ENCODE measurements at regions not wholly inside any gene's neighbourhood (a gene's known extent, or its start where the extent isn't known, plus 50 kb on each side); places are given as distances from the start of the nearest gene placed in this dataset.

GRCh38 chrX:124280294-124280902 is 52.1 kb upstream of the TEX13D start:
- H3K9me3 ChIP-seq (ENCODE audit: control insufficient read depth, insufficient read depth, low read length), result no peaks in the 10 kb centered on the region
- in situ Hi-C loops (cut with MboI; ENCODE audit: low sequenced_read_pairs), result no loop called here
- H3K4me1 ChIP-seq (ENCODE audit: control insufficient read depth, insufficient read depth, low read length), result no peaks in the 10 kb centered on the region
- intact Hi-C loops (cut with micrococcal nuclease), result no loop called here
- DNase-seq (no peak), ATAC-seq (ENCODE audit: low read depth) (no peak)
- POLR2A ChIA-PET (ENCODE audit: unreplicated experiment), result no interaction called here
- no peak overlapping the region for H3K18ac ChIP-seq (ENCODE audit: low read depth, low read length)
- no peak overlapping the region for H3K14ac ChIP-seq (replicated peaks; ENCODE audit: low read depth, low read length)
- H4K5ac ChIP-seq (ENCODE audit: low read depth, low read length), result no peak overlapping the region
- H3K27me3 ChIP-seq (ENCODE audit: control insufficient read depth, insufficient read depth, low read length), result no peaks in the 10 kb centered on the region
- no peak overlapping the region for H4K91ac ChIP-seq (ENCODE audit: insufficient read depth, low read depth, low read length)
- H2BK5ac ChIP-seq (ENCODE audit: low read depth, low read length, poor library complexity, severe bottlenecking), result no peak overlapping the region
- H2AFZ ChIP-seq (replicated peaks; ENCODE audit: low read length, poor library complexity), result no peak overlapping the region
- no peak overlapping the region for H2AK9ac ChIP-seq (replicated peaks; ENCODE audit: low read depth, low read length, poor library complexity)
- no peaks in the 10 kb centered on the region for H3K79me1 ChIP-seq (ENCODE audit: low read depth in 1 of 2, low read length in 2 of 2)
- H2BK120ac ChIP-seq (ENCODE audit: low read depth, low read length), result no peak overlapping the region
- no peak overlapping the region for H3K23ac ChIP-seq (ENCODE audit: low read depth, low read length)
- WGBS, 2 experiments (ENCODE audit: extremely low coverage in 2 of 2, insufficient read length in 1 of 2), result 44% methylated on average over 2 of the region's 8 CpGs; no CpG with 5 or more reads in 1 of the 2 experiments
- H3K4me2 ChIP-seq (ENCODE audit: low read depth, low read length), result no peak overlapping the region
- H2BK20ac ChIP-seq (ENCODE audit: low read depth, low read length), result no peak overlapping the region
- H3K27ac ChIP-seq (ENCODE audit: insufficient read depth, low read length), result no peak overlapping the region
- no peaks in the 10 kb centered on the region for H4K20me1 ChIP-seq (ENCODE audit: insufficient read depth, low read length)
- no peak overlapping the region for H3K56ac ChIP-seq (ENCODE audit: extremely low read depth, insufficient read depth, low read length)
- TF ChIP-seq POLR2A (IDR thresholded peaks at IDR 0.05; ENCODE audit: low read depth, low read length) (no peak), CTCF (conservative IDR thresholded peaks at IDR 0.05; ENCODE audit: low read depth, low read length) (no peak), SMC3 (IDR thresholded peaks at IDR 0.05; ENCODE audit: low read depth, low read length) (no peak), MAFK (IDR thresholded peaks at IDR 0.05; ENCODE audit: low read depth, low read length) (no peak), RFX5 (IDR thresholded peaks at IDR 0.05; ENCODE audit: low read depth, low read length) (no peak), MAZ (IDR thresholded peaks at IDR 0.05; ENCODE audit: borderline replicate concordance, low read depth, low read length) (no peak), CHD1 (IDR thresholded peaks at IDR 0.05; ENCODE audit: low read depth, low read length) (no peak), FOS (IDR thresholded peaks at IDR 0.05; ENCODE audit: low read depth, low read length) (no peak), USF2 (IDR thresholded peaks at IDR 0.05; ENCODE audit: low read depth, low read length) (no peak), ELK1 (IDR thresholded peaks at IDR 0.05; ENCODE audit: borderline replicate concordance, low read depth, low read length) (no peak), RAD21 (IDR thresholded peaks at IDR 0.05; ENCODE audit: low read length) (no peak), MXI1 (IDR thresholded peaks at IDR 0.05; ENCODE audit: borderline replicate concordance, low read depth, low read length) (no peak)
- CTCF ChIA-PET, result no interaction called here
- no peaks in the 10 kb centered on the region for H3K9me1 ChIP-seq (ENCODE audit: insufficient read depth, low read length)
- no peak overlapping the region for H3K4ac ChIP-seq (ENCODE audit: low read depth, low read length)
- no peak overlapping the region for H3K4me3 ChIP-seq (ENCODE audit: insufficient read depth, low read depth, low read length)
- no TSS peak for BruUV-seq (replicated peaks)
- no peak overlapping the region for H3K9ac ChIP-seq (ENCODE audit: low read depth, low read length)
- no peaks in the 10 kb centered on the region for H3K36me3 ChIP-seq (ENCODE audit: control insufficient read depth, insufficient read depth, low read length)
- no peak overlapping the region for H2AK5ac ChIP-seq (ENCODE audit: low read depth, low read length)
- H2BK15ac ChIP-seq (ENCODE audit: low read depth, low read length), result no peak overlapping the region
- dilution Hi-C loops (cut with HindIII; ENCODE audit: low sequenced_read_pairs, unreplicated experiment), result no loop called here
- no peak overlapping the region for H4K8ac ChIP-seq (ENCODE audit: low read depth in 2 of 2, low read length in 2 of 2)

Measured in IMR-90 (cell line).